ENCODE measurements at regions not wholly inside any gene's neighbourhood (a gene's known extent, or its start where the extent isn't known, plus 50 kb on each side); places are given as distances from the start of the nearest gene placed in this dataset.
"Not testable (repeated sequence)": the region's sequence is repeated elsewhere in the genome, so short reads cannot be mapped to it uniquely, and the experiment has no call there.

GRCh38 chr11:3583476-3583875, 58.3 kb downstream of the ART5 start:
- not testable (repeated sequence) for DNase-seq

DNA sequence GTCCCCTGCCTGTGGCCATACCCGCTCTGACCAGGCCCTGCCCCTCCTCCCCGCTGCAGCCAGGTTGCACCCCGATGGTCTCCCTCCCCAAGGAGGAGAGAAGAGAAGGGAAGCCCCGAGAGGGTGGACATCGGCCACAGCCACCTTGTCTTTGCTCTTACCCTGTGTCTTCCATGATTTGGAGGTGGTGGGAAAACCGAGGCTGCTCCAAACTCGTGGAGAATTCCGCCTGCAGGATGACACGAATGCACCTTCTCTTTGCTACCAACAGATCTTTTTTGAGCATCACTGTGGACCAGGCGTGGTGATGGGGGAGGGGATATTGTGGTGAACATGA, 60.4 kb downstream of the ART5 start:
- DNase-seq, result not testable (repeated sequence)

DNA sequence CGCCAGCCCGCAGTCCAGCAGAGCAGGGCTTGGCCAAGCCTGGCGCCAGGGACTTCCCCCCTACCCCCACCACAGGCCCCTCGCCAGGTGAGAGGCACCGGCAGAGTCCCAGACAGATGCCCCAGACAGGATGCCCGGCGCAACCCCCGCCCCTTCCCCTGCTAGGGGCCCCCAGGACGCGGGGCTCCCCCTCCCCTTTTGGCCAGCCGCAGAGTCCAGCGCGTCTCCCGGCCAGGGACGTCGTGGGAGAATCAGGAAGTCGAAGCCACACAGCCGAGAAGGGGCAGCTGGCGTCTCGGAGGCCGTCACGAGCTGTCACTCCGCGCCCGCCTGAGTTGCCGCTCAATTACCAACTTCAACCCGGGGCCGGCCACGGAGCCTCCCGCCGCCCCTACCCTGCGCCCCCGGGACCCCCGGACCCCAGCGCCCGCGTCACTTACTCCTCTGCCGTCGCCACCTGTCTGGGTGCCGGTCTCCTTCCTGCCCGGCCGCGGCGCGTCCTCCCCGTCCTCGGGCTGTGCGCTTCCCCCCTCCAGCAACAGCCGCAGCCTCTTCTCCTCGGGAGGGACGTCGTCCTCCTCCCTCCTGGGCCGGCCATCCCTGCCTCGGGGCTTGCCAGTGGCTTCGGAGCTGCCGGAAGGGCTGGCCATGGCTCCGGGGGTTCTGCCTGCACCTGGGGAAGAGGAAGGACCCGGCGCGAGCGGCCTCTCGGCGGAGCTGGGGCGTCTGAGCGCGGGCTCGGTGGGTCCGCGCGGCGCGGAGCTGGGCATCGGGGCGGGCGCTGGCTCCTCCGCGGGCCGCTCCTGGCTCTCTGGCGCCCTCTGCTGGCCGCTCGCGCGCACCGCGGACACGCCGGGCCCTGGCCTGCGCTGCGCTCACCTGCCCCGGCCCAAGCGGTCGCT, 61.1 kb downstream of the ART5 start:
- DNase-seq, result peak; percentile 22

GRCh38 chr11:3579600-3580459, 62.0 kb downstream of the ART5 start:
- DNase-seq, result peak; percentile 36

GRCh38 chr11:3576066-3576604, 65.7 kb downstream of the ART5 start:
- DNase-seq, result not testable (repeated sequence)

DNA sequence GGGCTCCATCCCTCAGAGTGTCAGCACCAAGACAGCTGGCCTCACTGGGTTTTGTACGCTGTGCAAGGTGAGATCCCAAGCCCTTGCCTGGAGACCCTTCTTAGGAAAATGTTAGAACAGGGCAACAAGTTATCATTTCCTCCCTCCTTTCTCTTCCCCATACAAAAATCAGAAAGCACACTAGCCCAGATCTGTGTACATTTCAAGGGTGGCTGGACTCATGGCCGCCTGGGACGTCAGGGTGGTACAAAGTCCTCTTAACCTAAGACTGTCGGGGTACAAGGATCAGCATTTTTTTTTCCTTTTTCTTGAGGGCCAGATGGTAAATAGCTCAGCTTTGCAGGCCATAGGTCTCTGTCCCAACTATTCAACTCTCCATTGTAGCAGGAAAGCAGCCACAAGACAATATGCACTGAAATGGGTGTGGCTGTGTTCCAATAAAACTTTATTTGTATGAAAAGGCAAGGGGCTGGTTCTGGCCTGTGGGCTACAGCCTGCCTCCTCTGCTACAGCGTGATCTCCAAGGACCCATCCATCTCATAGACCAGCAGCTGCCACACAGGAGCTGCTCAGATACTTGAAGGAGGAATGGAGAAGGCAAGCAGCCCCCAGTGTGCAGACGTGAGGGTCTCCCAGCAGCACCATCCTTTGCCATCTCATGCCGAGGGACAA, 68.7 kb downstream of the ART5 start:
- not testable (repeated sequence) for DNase-seq

DNA sequence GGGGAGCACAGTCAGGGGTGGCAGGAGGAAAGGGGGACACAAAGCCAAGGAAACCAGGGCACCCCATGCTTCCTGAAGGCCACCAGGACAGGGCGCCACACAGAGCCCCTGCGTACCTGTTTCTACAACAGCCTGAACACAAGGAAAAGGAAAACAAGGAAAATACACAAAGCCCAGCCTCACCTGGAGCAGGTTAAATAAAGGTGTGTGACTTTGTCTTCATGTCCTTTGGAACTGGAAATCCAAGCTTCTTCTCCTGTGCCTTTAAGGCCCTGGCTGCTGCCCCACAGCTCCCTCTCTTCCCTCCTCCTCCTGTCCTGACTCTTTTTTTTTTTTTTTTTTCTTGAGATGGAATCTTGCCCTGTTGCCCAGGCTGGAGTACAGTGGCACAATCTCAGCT, 70.0 kb downstream of the ART5 start:
- DNase-seq, result not testable (repeated sequence)

DNA sequence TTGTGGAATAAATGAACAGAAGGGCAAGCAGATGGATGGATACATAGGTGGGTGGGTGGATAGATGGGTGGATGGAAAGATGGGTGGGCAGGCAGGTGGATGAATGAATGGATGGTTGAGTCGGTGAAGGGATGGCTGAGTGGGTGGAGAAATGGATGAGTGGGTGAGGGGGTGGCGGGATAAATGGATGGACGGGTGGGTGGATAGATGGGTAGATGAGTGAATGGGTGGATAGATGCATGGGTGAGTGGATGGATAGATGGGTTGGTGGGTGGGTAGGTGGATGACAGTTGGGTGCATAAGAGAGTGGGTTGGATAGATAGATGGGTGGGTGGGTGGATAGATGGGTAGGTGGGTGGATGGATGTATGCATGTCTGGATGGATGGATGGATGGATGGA, 76.0 kb downstream of the ART5 start:
- not testable (repeated sequence) for DNase-seq

DNA sequence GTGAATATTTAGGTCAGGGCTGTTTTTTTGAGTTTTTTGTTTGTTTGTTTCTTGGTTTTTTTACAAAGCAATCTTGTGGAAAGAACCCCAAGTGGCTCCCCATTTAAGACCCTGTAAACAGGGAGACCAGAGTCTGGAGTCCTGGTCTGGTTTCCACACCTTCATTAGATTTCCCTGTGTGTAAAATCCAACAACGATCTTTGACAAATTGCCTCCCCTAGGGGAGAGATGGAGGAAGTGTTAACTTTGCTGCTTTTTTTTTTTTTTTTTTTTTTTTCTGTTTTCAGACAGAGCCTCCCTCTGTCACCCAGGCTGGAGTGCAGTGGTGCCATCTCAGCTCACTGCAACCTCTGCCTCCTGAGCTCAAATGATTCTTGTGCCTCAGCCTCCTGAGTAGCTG, 77.4 kb downstream of the ART5 start:
- peak; percentile 52 for DNase-seq

DNA sequence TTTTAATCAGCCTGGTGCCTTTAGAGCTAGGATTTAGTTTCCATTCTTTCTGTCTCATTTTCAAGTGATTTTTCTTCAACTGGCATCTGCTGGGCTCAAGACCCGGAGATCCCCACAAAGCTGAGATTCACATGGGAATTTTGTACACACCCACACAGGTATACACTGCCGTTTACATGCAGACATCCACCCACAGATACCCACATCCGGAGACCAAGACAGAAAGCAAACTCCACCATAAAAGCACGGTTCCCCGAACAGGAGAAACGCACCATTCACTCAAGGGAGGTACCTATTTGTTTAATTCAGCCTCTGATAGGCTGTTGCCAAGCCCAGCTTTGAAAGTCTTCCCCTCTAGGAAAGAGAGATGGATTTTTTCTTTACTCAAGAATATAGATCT, 87.2 kb downstream of the ART5 start:
- DNase-seq, result not testable (repeated sequence)

- DNase-seq, result not testable (repeated sequence)
Observed at GRCh38 chr11:3544990-3545389, 96.8 kb downstream of the ART5 start.

DNA sequence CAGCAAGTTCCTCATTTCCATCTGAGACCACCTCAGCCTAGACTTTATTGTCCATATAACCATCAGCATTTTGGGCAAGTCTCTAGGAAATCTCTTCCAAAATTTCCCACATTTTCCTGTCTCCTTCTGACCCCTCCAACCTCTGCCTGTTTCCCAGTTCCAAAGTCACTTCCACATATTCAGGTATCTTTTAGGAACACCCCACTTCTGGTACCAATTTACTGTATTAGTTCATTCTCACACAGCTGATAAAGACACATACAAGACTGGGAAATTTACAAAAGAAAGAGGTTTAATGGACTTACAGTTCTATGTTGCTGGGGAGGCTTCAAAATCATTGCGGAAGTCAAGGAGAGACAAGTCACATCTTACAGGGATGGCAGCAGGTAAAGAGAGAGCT, 103.6 kb downstream of the ART5 start:
- not testable (repeated sequence) for DNase-seq

- DNase-seq, result not testable (repeated sequence)
Observed at GRCh38 chr11:3537254-3537653, 104.5 kb downstream of the ART5 start.

- not testable (repeated sequence) for DNase-seq
Observed at GRCh38 chr11:3532958-3533357, 108.8 kb downstream of the ART5 start.

GRCh38 chr11:3531280-3531679, 110.5 kb downstream of the ART5 start:
- peak; percentile 62 for DNase-seq

DNA sequence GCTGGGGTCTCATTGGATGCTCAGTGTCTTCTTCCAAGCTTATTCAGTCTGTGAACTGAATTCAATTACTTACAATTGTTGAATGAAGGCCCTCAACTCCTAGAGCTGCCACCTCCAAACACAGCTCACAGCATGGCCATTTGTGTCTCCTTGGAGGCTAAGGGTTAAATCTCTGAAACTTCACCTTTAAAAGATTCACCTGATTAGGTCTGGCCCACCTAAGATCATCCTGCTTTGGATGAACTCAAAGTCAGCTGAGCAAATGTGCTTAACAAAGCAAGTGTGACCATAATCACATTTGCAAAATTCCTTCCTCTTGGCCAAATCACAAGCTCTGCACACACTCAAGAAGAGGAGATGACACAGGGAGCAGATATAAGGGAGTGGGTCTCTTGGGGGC, 118.2 kb downstream of the ART5 start:
- not testable (repeated sequence) for DNase-seq

DNA sequence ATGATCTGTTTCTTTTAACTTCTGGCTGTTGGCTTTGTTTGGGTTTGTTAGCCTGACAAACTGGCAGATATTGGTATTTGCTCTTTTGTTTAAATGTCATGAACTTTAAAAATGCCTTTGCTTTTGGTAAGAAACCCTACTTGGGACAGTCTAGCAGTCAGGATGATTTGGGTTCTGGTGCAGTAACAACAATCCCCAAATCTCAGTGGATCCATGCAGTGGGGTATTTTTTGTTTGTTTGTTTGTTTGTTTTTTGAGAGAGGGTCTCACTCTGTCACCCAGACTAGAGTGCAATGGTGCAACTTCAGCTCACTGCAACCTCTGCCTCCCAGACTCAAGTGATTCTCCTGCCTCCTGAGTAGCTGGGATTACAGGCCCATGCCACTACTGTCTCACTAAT, 120.9 kb downstream of the ART5 start:
- not testable (repeated sequence) for DNase-seq

DNA sequence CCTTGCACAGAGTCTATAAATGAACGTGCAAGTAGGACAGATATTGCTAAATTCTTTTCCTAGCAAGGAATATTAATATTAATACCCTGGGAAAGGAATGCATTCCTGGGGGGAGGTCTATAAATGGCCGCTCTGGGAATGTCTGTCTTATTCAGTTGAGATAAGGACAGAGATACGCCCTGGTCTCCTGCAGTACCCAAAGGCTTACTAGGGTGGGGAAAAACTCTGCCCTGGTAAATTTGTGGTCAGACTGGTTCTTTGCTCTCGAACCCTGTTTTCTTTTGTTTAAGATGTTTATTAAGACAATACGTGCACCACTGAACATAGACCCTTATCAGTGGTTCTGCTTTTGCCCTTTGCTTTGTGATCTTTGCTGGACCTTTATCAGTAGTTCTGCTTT, 122.0 kb downstream of the ART5 start:
- DNase-seq, result peak; percentile 11

DNA sequence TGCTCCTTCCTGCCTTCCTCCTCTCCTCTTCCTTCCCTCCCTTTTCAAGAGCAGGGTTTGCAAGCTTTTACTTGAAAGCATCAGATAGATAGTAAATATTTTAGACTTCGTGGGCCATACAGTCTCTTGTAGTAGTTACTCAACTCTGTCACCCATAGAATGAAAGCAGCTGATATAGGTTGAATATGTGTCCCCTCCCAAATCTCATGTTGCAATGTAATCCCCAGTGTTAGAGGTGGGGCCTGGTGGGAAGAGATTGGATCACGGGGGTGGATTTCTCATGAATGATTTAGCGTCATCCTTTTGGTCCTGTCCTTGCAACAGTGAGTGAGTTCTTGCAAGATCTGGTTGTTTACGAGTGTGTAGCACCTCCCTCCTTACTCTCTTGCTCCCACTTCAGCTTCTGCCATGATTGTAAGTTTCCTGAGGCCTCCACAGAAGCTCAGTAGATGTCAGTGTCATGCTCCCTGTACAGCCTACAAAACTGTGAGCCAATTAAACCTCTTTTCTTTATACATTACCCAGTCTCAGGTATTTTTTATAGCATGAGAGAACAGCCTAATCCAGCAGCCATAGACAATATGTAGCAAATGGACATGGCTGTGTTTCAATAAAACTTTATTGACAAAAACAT, 124.7 kb downstream of the ART5 start:
- peak; percentile 71 for DNase-seq

- DNase-seq, result not testable (repeated sequence)
Observed at GRCh38 chr11:3516345-3516933, 125.4 kb downstream of the ART5 start.

- peak; percentile 49 for DNase-seq
Observed at GRCh38 chr11:3514635-3515424, 127.0 kb downstream of the ART5 start.
